IPS-NIHi7 (cell line): ENCODE measurements at regions not wholly inside any gene's neighbourhood (a gene's known extent, or its start where the extent isn't known, plus 50 kb on each side); places are given as distances from the start of the nearest gene placed in this dataset.

Source experiments
- DNase-seq: peaks from one replicate; pipeline ENCODE4 v3.0.0; 2012; ENCODE audit warnings: mixed read lengths; ENCODE audit errors: extremely low spot score

GRCh38 chr14:26849514-26849913 lies 251.7 kb upstream of the NOVA1 start:
- DNase-seq: no peak

GRCh38 chr14:26851793-26852192 lies 254.0 kb upstream of the NOVA1 start:
- DNase-seq: no peak

- no peak for DNase-seq
Observed at GRCh38 chr14:26855077-26855753, 257.4 kb upstream of the NOVA1 start.

- DNase-seq: no peak
Observed at GRCh38 chr14:26856876-26857518, 259.2 kb upstream of the NOVA1 start.

- no peak for DNase-seq
Observed at GRCh38 chr14:26859483-26859882, 261.6 kb upstream of the NOVA1 start.

- DNase-seq: no peak
Observed at GRCh38 chr14:26860111-26860510, 262.3 kb upstream of the NOVA1 start.

GRCh38 chr14:26863736-26864135 lies 265.9 kb upstream of the NOVA1 start:
- DNase-seq: no peak

- DNase-seq: no peak
Observed at GRCh38 chr14:26866721-26867120, 268.9 kb upstream of the NOVA1 start.

GRCh38 chr14:26867171-26867757 lies 269.4 kb upstream of the NOVA1 start:
- no peak for DNase-seq

GRCh38 chr14:26870096-26870495 lies 272.3 kb upstream of the NOVA1 start:
- no peak for DNase-seq

- DNase-seq: no peak
Observed at GRCh38 chr14:26870722-26871617, 273.1 kb upstream of the NOVA1 start.

GRCh38 chr14:26872515-26873361 lies 274.9 kb upstream of the NOVA1 start:
- no peak for DNase-seq

- DNase-seq: no peak
Observed at GRCh38 chr14:26873362-26873960, 275.6 kb upstream of the NOVA1 start.

- no peak for DNase-seq
Observed at GRCh38 chr14:26887847-26888246, 290.0 kb upstream of the NOVA1 start.

GRCh38 chr14:26888592-26888991 lies 290.8 kb upstream of the NOVA1 start:
- no peak for DNase-seq

- no peak for DNase-seq
Observed at GRCh38 chr14:26896447-26896846, 298.6 kb upstream of the NOVA1 start.

- no peak for DNase-seq
Observed at GRCh38 chr14:26897196-26897595, 299.4 kb upstream of the NOVA1 start.

- no peak for DNase-seq
Observed at GRCh38 chr14:26905229-26905628, 307.4 kb upstream of the NOVA1 start.

- DNase-seq: no peak
Observed at GRCh38 chr14:26913786-26914185, 316.0 kb upstream of the NOVA1 start.

- peak; percentile 42 for DNase-seq
Observed at GRCh38 chr14:26917086-26917485, 319.3 kb upstream of the NOVA1 start.
